ENCODE measurements at regions not wholly inside any gene's neighbourhood (a gene's known extent, or its start where the extent isn't known, plus 50 kb on each side); places are given as distances from the start of the nearest gene placed in this dataset.

DNA sequence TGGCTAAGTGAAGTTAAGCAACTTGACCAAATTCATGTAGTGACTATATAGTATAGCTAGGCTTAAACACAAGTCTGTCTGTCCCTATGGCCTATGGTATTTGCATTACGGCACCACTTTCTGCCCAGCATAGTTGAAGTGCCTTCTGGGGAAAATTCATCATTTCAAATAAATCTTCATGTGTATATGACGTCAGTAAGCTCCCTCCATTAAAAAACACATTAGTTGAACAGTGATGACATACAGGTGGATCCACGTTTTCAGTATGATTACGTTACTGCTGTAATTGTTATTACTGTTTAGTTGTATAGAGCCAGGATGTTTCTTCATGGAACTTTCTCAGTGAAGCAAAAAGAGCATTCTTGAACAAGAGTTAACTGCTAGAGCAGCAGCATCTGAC lies 96.2 kb downstream of the TENT5A start:
- no peak for DNase-seq
- Histone ChIP-seq H3K4me3 (ENCODE audit: low read length) (no peak overlapping the region), H3K9me3 (replicated peaks; ENCODE audit: control insufficient read depth, low read depth, low read length) (no peaks in the 10 kb centered on the region), H3K4me1 (ENCODE audit: control insufficient read depth, insufficient read depth, low read length) (no peaks in the 10 kb centered on the region), H3K36me3 (ENCODE audit: control insufficient read depth, insufficient read depth, low read length) (no peaks in the 10 kb centered on the region), H3K27ac (ENCODE audit: low read length) (no peak overlapping the region), H3K27me3 (ENCODE audit: control insufficient read depth, insufficient read depth, low read length) (no peaks in the 10 kb centered on the region)
- WGBS (ENCODE audit: insufficient coverage), result 61% methylated on average over 2 of the region's 4 CpGs

DNA sequence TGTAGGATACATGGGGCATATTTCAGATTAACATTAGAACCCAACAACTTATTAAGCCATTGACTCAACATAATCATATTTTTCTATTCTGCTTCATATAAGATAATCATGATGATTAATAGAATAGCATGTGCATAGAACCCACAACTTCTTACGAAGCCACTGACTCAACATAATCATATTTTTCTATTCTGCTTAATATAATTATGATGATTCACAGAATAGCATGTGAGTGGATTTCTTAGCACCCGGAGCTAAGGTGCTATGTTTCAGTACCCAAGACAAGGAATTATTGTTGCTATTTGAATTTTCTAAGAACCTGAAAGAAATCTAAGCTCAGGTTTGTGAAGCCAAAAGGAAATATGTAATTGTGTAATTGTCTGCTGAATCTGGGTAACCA lies 96.8 kb downstream of the TENT5A start:
- no peaks in the 10 kb centered on the region for H3K4me1 ChIP-seq (ENCODE audit: control insufficient read depth, insufficient read depth, low read length)
- no peaks in the 10 kb centered on the region for H3K9me3 ChIP-seq (replicated peaks; ENCODE audit: control insufficient read depth, low read depth, low read length)
- H3K27me3 ChIP-seq (ENCODE audit: control insufficient read depth, insufficient read depth, low read length), result no peaks in the 10 kb centered on the region
- no peak overlapping the region for H3K4me3 ChIP-seq (ENCODE audit: low read length)
- H3K27ac ChIP-seq (ENCODE audit: low read length), result no peak overlapping the region
- no CpG with 5 or more reads among the region's 2 CpGs for WGBS (ENCODE audit: insufficient coverage)
- no peak for DNase-seq
- no peaks in the 10 kb centered on the region for H3K36me3 ChIP-seq (ENCODE audit: control insufficient read depth, insufficient read depth, low read length)

DNA sequence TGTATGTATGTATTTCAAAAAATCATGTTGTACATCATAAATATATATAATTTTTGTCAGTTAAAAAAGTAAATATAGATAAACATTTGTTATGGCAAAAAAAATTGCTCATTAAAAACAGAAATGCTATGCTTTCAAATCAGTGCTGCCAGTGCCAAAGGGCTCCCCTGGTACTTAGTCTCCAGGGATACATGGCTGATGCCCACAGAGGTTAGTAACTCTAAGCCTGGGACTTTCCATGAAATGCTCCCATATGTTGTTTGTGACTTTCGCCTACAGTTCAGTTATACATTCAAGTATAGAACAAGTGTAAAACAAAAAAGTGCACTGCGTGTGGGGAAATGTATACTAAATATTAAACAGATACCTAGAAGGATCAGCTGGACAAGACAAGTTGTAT lies 104.0 kb downstream of the TENT5A start:
- no peak overlapping the region for H3K4me3 ChIP-seq (ENCODE audit: low read length)
- H3K27ac ChIP-seq (ENCODE audit: low read length), result no peak overlapping the region
- no peaks in the 10 kb centered on the region for H3K9me3 ChIP-seq (replicated peaks; ENCODE audit: control insufficient read depth, low read depth, low read length)
- no CpG with 5 or more reads among the region's 2 CpGs for WGBS (ENCODE audit: insufficient coverage)
- H3K4me1 ChIP-seq (ENCODE audit: control insufficient read depth, insufficient read depth, low read length), result no peaks in the 10 kb centered on the region
- H3K36me3 ChIP-seq (ENCODE audit: control insufficient read depth, insufficient read depth, low read length), result no peaks in the 10 kb centered on the region
- H3K27me3 ChIP-seq (ENCODE audit: control insufficient read depth, insufficient read depth, low read length), result no peaks in the 10 kb centered on the region
- no peak for DNase-seq

DNA sequence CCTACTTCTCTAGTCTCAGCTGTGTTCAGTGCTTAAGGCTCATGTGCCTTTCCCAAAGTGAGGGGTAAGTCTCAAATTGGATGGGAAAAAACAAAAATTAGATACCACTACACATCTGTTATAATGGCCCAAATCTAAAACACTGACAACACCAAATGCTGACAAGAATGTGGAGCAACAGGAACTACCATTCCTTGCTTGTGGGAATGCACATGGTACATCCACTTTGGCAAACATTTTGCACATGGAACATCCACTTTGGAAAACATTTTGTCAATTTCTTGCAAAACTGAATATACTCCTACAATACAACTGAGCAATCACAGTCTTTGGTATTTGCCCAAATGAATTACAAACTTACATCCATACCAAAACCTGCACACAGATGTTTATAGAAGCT lies 109.3 kb downstream of the TENT5A start:
- H3K27me3 ChIP-seq (ENCODE audit: control insufficient read depth, insufficient read depth, low read length), result no peaks in the 10 kb centered on the region
- H3K36me3 ChIP-seq (ENCODE audit: control insufficient read depth, insufficient read depth, low read length), result no peaks in the 10 kb centered on the region
- H3K4me3 ChIP-seq (ENCODE audit: low read length), result no peak overlapping the region
- H3K4me1 ChIP-seq (ENCODE audit: control insufficient read depth, insufficient read depth, low read length), result no peaks in the 10 kb centered on the region
- peaks cover 2% of the 10 kb centered on the region for H3K9me3 ChIP-seq (replicated peaks; ENCODE audit: control insufficient read depth, low read depth, low read length)
- no peak for DNase-seq
- no peak overlapping the region for H3K27ac ChIP-seq (ENCODE audit: low read length)

DNA sequence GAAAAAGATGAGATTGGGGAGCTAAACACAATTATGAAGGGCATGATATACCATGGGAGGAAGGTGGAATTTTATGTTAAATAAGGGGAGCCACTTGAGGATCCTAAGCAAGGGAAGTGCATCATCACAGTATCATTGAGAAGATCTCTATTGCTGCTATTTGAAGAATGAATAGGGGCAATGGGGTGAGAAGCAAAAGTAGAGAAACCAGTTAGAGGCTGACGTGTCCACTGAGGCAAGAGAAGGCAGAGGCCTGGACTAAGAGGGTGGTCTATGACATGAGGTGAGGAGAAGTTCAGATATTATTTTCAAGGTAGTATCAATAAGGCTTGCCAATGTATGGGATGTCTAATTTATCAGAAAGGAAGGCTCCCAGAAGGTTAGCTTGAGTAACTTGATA lies 111.6 kb downstream of the TENT5A start:
- Histone ChIP-seq H3K4me3 (ENCODE audit: low read length) (no peak overlapping the region), H3K9me3 (replicated peaks; ENCODE audit: control insufficient read depth, low read depth, low read length) (peaks cover 2% of the 10 kb centered on the region), H3K36me3 (ENCODE audit: control insufficient read depth, insufficient read depth, low read length) (no peaks in the 10 kb centered on the region), H3K4me1 (ENCODE audit: control insufficient read depth, insufficient read depth, low read length) (no peaks in the 10 kb centered on the region), H3K27me3 (ENCODE audit: control insufficient read depth, insufficient read depth, low read length) (no peaks in the 10 kb centered on the region), H3K27ac (ENCODE audit: low read length) (no peak overlapping the region)
- no peak for DNase-seq
- WGBS (ENCODE audit: insufficient coverage), result 100% methylated on average over 1 of the region's 1 CpG

DNA sequence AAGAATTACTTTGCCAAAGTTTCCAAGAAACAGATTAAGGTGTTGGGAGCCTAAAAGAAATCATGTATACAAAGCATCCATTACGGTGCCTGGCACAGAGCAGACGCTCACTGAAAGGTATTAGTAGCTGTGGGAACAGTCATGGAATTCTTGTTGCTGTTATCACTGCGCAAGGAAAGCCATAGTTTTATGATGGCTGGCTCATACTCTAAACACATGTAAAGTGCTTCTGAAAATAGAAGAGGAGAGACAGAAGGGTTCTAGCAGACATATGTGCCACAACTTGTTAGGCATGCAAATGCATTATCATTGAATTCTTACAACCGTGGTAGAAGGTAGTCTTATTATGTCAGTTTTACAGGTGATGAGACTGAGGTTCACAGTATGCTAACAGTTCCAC lies 112.4 kb downstream of the TENT5A start:
- no peaks in the 10 kb centered on the region for H3K36me3 ChIP-seq (ENCODE audit: control insufficient read depth, insufficient read depth, low read length)
- H3K4me3 ChIP-seq (ENCODE audit: low read length), result no peak overlapping the region
- no peaks in the 10 kb centered on the region for H3K4me1 ChIP-seq (ENCODE audit: control insufficient read depth, insufficient read depth, low read length)
- DNase-seq, result no peak
- H3K27me3 ChIP-seq (ENCODE audit: control insufficient read depth, insufficient read depth, low read length), result no peaks in the 10 kb centered on the region
- no peak overlapping the region for H3K27ac ChIP-seq (ENCODE audit: low read length)
- 100% methylated on average over 2 of the region's 4 CpGs for WGBS (ENCODE audit: insufficient coverage)
- peaks cover 2% of the 10 kb centered on the region for H3K9me3 ChIP-seq (replicated peaks; ENCODE audit: control insufficient read depth, low read depth, low read length)

DNA sequence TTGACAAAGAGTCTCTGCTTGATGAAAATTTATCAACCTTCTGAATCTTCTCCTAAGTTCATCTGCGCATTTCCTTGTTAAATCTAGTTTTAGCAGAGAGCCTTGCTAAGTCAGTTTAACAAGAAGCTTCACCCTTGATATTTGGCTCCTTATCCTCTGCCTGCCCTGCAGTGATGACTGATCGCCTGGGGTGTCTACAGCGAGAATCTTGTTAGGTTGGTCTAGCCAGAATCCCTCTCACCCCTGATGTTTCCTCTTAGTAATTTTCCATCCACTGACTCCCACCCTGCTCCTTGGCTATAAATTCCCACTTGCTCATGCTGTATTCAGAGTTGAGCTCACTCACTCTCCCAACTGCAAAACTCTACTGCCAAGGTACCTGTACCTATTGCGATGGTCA lies 114.1 kb downstream of the TENT5A start:
- no peak overlapping the region for H3K4me3 ChIP-seq (ENCODE audit: low read length)
- 86% methylated on average over 3 of the region's 4 CpGs for WGBS (ENCODE audit: insufficient coverage)
- H3K27me3 ChIP-seq (ENCODE audit: control insufficient read depth, insufficient read depth, low read length), result no peaks in the 10 kb centered on the region

DNA sequence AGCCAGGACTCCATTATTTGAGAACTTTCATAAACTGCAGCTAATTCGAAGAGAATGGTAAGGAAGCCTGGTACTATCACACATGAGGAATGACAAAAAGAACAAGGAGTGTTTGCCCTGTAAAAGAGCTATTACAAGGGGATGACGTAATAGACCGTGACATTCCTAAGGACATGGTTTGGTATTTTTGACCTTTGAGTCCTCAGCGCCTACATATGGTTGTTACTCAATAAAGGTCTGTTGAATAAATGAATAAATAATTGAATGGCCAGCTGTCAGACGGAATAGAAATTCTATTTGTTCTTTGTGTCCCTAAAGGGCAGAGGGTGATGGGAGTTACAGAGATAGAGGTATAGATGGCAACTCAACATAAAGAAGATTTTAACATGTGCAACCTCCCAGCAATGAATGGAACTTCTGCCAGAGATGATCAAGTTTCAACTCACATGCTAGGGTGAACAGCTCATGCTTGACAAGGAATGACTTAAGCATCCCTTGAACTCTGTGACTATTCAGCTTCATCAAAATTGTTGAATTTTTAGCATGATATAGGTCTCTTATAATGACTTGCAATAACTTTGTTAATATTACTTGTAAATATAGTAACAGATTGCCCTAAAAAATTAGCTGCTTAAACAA lies 115.4 kb downstream of the TENT5A start:
- WGBS (ENCODE audit: insufficient coverage), result 92% methylated on average over 4 of the region's 5 CpGs
- H3K4me3 ChIP-seq (ENCODE audit: low read length), result no peak overlapping the region
- no peak for DNase-seq
- H3K27ac ChIP-seq (ENCODE audit: low read length), result no peak overlapping the region
- no peaks in the 10 kb centered on the region for H3K9me3 ChIP-seq (replicated peaks; ENCODE audit: control insufficient read depth, low read depth, low read length)
- H3K27me3 ChIP-seq (ENCODE audit: control insufficient read depth, insufficient read depth, low read length), result no peaks in the 10 kb centered on the region
- H3K36me3 ChIP-seq (ENCODE audit: control insufficient read depth, insufficient read depth, low read length), result no peaks in the 10 kb centered on the region
- no peaks in the 10 kb centered on the region for H3K4me1 ChIP-seq (ENCODE audit: control insufficient read depth, insufficient read depth, low read length)

More for the DNA sequence above, 114.1 kb downstream of the TENT5A start:
- Histone ChIP-seq H3K36me3 (ENCODE audit: control insufficient read depth, insufficient read depth, low read length) (no peaks in the 10 kb centered on the region), H3K9me3 (replicated peaks; ENCODE audit: control insufficient read depth, low read depth, low read length) (peaks cover 2% of the 10 kb centered on the region), H3K27ac (ENCODE audit: low read length) (no peak overlapping the region), H3K4me1 (ENCODE audit: control insufficient read depth, insufficient read depth, low read length) (no peaks in the 10 kb centered on the region)
- DNase-seq, result no peak

DNA sequence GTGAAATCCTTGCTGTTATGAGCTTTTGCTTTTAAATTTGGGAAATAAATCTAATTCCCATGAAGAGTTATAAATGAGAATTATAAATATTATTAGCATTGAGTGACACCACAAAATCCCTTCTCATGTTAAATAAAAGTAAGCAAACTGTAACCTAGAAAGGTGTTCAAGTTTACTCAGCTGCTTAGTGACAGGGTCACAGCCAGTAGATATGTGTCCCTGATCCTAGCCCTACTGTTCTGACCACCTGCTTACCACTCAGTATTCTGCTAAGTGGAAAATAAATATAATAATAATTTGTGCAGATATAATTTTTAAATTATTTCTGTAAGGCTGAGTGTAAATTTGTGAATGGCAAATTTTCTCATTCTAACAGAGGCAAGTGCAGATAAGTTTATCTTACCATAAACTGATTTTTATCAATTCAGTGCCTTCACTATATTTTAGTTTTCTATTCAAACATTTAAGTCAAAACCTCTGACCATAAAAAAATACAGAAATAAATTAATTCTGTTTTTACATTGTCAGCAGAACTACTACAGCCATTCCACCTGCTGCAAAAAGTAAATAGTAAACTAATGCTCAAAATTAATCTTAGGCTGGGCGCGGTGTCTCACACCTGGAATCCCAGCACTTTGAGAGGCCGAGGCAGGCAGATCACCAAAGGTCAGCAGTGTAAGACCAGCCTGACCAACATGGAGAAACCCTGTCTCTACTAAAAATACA lies 118.2 kb downstream of the TENT5A start:
- no peak for DNase-seq
- H3K27ac ChIP-seq (ENCODE audit: low read length), result no peak overlapping the region
- no peaks in the 10 kb centered on the region for H3K27me3 ChIP-seq (ENCODE audit: control insufficient read depth, insufficient read depth, low read length)
- no peak overlapping the region for H3K4me3 ChIP-seq (ENCODE audit: low read length)
- WGBS (ENCODE audit: insufficient coverage), result 100% methylated on average over 2 of the region's 3 CpGs
- no peaks in the 10 kb centered on the region for H3K36me3 ChIP-seq (ENCODE audit: control insufficient read depth, insufficient read depth, low read length)
- H3K9me3 ChIP-seq (replicated peaks; ENCODE audit: control insufficient read depth, low read depth, low read length), result peaks cover 9% of the 10 kb centered on the region
- no peaks in the 10 kb centered on the region for H3K4me1 ChIP-seq (ENCODE audit: control insufficient read depth, insufficient read depth, low read length)

DNA sequence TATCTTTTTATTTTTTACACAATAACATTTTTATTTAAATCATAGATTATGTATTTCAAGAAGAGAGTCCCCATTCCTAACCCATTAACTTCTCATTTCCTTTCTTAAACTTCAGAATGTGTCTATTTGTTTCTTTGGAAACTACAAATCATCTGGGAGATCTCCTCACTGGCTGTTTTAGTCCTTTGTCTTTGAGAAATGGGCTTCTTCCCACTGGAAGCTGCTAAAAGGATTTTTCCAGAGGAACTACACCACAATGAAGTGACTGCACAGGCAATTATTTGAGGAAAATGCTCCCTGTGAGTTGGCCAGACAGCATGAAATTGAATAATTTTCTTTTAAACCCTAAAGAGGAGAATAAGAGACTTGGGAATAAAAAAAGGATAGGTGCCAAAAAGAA lies 119.1 kb downstream of the TENT5A start:
- no peaks in the 10 kb centered on the region for H3K36me3 ChIP-seq (ENCODE audit: control insufficient read depth, insufficient read depth, low read length)
- H3K27ac ChIP-seq (ENCODE audit: low read length), result no peak overlapping the region
- no peak overlapping the region for H3K4me3 ChIP-seq (ENCODE audit: low read length)
- no peaks in the 10 kb centered on the region for H3K27me3 ChIP-seq (ENCODE audit: control insufficient read depth, insufficient read depth, low read length)
- no peaks in the 10 kb centered on the region for H3K4me1 ChIP-seq (ENCODE audit: control insufficient read depth, insufficient read depth, low read length)
- peak; percentile 82 for DNase-seq
- peaks cover 12% of the 10 kb centered on the region for H3K9me3 ChIP-seq (replicated peaks; ENCODE audit: control insufficient read depth, low read depth, low read length)

DNA sequence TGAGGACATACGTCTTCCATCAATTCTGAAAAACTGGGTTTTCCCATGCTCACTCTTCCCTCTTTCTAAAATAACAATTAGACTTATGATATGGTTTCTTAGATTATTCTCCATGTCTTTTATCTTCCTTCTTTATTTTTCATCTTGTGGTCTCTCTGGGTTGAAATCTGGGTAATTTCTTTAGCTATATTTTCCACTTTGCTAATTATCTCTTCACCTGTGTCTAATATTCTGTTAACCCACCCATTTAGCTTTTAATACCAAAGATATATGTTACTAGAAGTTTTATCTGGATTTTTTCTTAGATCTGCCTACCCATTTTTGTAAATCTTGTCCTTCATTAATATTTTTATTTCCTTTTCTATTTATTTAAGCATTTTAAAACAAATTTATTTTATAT lies 121.8 kb downstream of the TENT5A start:
- no peak for DNase-seq

More for the DNA sequence above, 121.8 kb downstream of the TENT5A start:
- H3K4me1 ChIP-seq (ENCODE audit: control insufficient read depth, insufficient read depth, low read length), result no peaks in the 10 kb centered on the region
- WGBS (ENCODE audit: insufficient coverage), result no CpG with 5 or more reads among the region's 1 CpG
- H3K27me3 ChIP-seq (ENCODE audit: control insufficient read depth, insufficient read depth, low read length), result no peaks in the 10 kb centered on the region
- peaks cover 13% of the 10 kb centered on the region for H3K9me3 ChIP-seq (replicated peaks; ENCODE audit: control insufficient read depth, low read depth, low read length)
- no peaks in the 10 kb centered on the region for H3K36me3 ChIP-seq (ENCODE audit: control insufficient read depth, insufficient read depth, low read length)
- no peak overlapping the region for H3K27ac ChIP-seq (ENCODE audit: low read length)
- no peak overlapping the region for H3K4me3 ChIP-seq (ENCODE audit: low read length)

Data from muscle of leg (tissue), 3 donors.